COR-L47 (cell line): ENCODE measurements at regions not wholly inside any gene's neighbourhood (a gene's known extent, or its start where the extent isn't known, plus 50 kb on each side); places are given as distances from the start of the nearest gene placed in this dataset.
"Not testable (repeated sequence)": the region's sequence is repeated elsewhere in the genome, so short reads cannot be mapped to it uniquely, and the experiment has no call there.

ENCODE experiments used
- DNase-seq: peaks from one replicate; lab custom pipeline; 2025; lab: John Stamatoyannopoulos, UW

DNA sequence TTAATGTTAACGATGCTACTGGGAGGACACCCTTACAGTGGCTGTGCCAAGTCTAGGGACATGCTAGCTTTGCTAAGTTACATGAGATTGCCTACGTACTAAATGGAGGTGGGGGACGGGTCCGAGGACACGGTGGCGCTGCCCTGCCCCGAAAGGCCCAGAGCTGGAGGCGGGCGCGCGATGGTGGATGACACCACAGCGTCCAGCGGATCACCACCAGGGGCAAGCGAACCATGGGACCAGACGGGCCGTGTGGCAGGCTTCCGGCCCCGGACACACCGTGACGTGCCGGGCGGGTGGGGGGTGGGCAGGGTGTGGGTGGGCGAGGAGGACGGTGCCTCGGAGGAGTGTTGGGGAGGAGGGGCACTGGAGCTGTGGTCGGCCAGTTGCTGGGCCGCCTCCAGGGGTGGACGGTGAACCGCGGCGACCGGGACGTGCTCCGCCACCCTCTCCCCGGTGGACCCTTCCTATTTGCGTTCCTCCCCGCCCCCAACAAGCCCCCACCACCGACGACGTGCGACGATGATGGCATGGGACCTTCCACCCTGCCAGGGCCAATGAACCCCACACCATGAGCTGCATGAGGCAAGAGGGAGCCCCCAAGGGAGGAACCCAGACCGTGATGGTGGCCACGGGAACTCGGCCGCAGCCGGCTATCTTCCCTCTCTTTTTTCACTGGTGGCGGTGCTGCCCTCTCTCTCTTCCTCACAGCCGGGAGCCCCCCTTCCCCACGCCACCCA lies 773.3 kb upstream of the DEFB115 start:
- DNase-seq: no peak

DNA sequence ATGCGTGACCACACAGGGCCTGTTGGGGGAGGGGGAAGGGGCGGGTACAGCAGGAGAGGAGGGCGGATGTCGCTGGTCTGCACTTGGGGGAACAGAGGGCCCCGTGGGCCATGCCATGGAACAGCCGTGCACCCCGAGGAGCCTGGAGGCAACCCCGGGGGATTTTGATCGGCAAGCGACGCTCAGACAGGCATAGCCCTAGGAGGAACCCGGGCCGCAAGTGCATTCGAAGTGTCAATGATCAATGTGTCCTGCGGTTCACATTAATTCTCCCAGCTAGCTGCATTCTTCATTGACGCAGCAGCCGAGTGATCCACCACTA lies 772.8 kb upstream of the DEFB115 start:
- DNase-seq: no peak

DNA sequence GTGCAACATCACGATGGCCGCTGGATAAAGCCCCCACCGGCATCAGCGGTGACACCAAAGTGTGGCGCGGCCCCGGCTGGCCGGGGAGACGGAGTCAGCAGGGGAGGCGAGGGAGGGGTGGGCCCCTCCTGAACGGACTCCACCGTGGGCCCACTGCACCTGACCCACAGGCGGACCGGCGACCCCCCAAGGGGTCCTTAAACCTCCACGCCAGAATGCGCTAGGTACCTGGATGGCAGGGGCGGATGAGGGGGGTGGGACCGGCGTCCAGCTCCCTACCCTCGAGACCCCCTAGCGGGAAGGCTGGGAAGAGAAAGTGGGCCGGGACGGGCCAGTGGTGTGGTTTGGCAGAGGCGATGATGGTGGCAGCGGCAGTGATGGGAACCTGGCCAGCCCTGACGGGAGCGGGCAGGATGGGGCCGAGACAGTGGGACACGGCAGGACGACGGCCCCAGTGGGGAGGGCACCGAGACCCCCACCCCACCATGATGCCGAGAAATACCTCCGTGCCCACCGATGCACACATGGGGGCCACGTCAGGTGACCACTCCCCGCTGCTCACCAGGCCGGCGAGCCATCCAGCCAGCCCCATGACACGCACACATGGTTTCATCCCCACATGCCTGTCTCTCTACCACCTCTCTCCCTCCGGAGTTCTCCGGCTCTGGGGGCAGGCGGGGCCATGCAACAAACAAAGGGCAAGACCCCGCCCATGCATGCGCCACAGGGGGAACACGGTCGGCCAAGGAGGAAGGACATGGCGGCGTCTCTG lies 771.9 kb upstream of the DEFB115 start:
- DNase-seq: no peak

DNA sequence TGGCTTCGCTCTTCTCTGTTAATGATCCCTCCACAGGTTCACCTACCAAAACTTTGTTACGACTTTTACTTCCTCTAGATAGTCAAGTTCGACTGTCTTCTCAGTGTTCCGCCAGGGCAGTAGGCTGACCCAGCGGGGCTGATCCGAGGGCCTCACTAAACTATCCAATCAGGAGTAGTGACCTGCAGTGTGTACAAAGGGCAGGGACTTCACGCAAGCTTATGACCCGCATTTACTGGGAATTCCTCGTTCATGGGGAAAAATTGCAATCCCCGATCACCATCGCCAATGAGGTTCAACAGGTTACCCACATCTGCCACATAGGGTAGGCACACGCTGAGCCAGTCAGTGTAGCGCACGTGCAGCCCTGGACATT lies 771.4 kb upstream of the DEFB115 start:
- DNase-seq: no peak

DNA sequence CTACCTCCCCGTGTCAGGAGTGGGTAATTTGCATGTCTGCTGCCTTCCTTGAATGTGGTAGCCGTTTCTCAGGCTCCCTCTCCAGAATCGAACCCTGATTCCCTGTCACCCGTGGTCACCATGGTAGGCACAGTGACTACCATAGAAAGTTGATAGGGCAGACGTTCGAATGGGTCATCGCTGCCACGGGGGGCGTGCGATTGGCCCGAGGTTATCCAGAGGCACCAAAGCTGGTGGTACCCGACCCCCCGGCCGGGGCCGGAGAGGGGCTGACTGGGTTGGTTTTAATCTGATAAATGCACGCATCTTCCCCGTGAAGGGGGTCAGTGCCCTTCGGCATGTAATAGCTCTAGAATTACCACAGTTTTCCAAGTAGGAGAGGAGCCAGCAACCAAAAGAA lies 770.0 kb upstream of the DEFB115 start:
- DNase-seq: not testable (repeated sequence)

DNA sequence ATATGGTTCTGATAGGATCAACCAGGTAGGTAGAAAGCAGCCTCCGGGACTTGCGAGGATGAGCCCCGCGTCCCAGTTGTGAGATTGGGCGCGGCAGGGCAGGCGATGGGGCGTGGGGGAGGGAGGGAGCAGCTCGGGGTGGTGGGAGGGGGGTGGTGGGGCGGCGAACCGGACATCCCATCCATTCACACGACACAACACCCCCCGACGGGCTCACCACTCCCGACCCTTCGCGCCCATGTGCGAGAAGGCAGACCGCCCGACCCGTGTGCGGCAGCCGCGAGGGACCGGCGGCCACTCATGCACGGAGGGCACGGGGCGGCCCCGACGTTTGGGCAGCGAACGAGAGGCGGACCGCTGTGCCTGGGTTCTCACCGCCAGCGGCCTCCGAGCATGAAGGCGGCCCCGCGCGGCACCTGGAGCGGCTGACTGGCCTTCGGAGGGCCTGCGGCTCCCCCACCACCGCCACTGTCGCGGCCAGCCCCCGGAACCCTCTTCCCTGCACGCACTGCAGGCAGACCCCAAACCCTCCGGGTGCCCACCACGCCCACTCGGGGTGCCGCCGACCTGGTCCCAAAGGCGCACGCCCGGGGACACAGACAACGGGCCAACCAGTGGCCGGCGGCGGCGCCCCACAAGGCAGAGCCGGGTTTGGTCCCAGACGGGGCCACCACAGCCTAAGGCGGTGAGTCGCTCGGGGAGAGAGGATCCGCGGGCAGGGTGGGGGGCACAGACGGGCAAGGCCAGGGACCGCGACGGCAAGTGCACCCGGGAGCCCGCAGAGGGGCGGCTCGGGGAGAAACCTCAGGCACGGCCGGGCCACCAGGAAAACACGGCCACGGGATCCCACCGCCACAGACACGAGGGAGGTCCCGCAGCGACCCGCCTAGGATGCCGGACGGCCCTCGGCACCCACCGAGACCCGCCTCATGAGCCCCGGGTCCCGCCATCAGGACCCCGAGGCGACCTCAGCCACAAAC lies 769.2 kb upstream of the DEFB115 start:
- no peak for DNase-seq

DNA sequence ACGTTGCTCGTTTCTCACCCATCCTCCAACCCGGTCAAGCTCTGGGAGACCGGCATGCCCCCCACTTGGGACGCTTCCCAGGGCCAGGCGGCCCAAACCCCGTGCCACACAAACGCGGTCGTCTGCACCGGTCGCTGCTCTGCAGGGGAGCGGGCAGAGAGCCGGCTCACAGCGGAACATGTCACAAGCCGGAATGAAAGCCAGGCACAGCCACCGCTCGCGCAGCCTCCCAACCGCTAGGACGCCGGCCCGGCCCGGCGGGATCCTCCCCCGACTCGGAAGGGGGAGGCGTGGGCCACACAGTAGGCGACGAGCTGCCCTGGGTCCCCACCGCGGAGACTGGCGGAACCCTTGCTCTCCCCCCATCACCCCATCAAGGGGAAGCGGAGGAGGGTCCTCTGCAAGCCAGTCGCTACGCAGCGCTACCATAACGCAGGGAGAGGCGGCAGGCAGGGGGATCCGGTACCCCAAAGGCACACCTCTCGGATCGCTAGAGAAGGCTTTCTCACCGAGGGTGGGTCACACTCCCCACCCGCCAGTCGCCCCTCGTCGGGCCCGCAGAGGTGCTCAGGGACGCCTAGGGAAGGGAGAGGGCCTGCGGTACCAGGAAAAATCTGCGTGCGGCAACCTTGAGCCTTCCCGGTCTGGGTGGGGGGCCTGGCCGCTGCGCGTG lies 768.4 kb upstream of the DEFB115 start:
- DNase-seq: no peak

DNA sequence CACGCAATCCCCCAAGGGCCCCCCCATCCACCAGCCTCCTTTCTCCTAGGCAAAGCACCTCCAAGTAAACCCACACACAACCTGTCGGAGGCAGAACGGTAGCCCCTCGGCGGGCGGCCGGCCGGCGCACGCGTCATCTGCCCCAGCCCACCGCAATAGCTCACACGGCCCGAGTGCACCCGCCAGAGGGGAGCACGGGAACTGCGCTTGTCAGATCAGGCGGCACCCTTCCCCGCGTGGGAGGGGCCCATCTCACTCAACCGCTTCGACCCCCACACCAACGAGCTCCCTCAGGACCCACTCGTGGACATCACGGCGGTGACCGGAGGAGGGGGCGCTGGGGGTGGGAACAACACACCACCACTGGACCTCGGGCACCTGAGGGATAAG lies 767.9 kb upstream of the DEFB115 start:
- no peak for DNase-seq

DNA sequence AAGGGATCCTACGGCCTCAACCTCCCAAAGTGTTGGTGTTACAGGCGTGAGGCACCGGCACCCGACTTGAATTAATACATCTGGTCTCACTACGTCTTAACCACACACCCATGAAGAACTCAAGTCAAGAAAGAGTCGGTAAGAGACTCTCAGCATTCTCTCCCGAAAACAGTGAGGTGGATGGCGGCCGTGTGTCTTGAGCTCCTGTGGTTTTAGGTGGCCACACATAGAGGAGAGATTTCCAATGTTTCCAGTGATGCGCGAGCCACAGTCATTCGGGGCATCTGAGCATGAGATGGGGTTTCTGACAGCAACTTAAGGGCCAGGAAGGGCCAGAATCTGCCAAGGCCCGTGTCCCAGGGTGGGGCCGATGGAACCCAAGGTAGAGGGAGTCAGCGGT lies 766.4 kb upstream of the DEFB115 start:
- DNase-seq: no peak

DNA sequence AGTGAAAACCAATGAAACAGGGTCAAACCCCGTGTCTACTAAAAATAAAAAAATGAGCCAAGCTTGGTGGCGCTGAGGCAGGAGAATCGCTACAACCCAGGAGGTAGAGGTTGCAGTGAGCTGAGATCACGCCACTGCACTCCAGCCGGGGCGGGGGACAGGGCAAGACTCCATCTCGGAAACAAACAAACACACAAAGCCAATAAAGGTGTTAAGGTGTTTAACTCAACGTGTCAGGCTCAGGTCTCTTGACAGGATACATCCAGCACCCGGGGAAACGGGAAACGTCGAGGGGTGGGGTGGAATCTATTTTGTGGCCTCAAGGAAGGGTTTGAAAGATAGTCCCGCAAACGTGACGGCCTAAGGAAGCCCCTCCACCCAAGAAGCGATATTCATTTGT lies 760.8 kb upstream of the DEFB115 start:
- DNase-seq: not testable (repeated sequence)

DNA sequence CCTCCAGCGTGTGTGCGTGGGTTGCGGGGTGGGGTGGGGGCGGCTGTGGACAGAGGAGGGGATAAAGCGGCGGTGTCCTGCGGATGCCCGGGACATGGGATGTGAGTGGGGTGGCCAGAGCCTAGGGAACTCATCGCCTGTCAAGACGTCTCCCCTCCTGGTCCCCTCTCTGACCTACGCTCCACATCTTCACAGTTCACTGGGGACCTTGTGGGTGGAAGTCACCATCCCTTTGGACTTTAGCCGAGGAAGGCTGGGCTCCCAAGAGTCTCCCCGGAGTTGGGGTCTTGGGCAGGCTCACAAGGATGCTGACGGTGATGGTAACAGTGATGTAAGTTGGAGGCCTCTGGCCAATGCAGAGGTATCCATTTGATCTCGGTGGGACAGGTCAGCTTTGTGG lies 760.3 kb upstream of the DEFB115 start:
- not testable (repeated sequence) for DNase-seq

DNA sequence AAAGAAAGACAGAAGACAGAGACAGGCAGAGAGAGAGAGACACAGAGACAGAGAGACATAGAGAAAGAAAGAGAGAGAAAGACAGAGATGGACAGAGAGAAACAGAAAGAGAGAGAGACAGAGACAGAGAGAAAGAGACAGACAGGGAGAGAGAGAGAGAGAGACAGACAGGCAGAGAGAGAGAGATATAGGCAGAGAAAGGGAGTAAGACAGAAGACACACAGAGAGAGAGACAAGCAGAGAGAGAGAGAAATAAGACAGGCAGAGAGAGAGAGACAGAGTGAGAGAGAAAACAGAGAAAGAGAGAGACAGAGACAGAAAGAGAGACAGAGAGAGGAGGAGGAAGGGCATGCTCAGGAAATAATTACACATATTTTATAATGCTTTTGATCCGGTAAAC lies 758.3 kb upstream of the DEFB115 start:
- no peak for DNase-seq

DNA sequence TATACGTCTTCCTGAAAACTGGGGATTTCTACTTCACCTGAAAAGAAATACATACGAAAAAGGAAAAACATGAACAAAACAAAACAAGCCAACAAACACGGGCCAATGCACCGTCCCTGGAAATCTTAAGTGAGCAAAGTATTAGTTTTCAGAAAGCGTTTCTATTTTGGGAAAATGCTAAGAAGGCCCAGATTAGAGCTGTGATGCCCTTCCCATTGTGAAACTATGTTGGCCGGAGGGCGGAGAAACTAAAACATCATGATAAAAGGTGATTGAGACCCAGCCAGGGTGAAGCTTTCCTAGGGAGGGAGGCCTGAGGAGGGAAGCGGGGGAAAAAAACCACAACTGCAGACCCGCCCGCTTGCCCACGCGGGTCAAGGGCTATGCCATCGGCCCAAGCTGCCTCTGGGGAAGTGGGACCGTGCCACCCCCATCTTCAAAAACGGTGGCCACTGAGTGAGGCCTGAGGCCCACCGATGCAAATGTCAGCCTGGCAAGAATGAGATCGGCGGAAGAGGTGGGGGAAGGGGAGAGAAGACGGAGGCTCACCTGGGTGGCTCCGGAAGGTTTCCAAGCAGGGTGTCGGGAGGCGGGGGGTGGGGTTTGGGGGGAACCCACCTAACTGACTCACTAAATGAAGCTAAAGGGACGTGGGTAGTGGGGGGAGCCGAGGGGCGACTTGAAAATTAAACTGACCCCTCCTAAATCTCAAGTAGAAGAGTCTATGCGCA lies 757.6 kb upstream of the DEFB115 start:
- DNase-seq: not testable (repeated sequence)

DNA sequence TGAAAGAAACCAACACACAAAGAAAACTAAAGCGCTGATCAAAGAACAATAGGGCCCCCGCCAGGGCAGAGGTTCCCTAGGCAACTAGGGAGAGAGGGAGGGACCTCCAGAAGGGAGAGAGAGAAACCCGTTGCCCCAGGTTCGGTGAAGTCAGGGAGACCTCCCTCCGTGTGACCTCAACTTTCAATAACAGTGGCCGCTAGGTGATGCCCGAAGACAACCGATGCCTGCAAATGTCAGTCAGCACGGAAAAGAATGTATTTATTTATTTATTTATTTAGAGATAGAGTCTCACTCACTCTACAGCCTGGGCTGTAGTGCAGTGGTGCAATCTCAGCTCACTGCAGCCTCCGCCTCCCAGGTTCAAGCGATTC lies 757.0 kb upstream of the DEFB115 start:
- not testable (repeated sequence) for DNase-seq

DNA sequence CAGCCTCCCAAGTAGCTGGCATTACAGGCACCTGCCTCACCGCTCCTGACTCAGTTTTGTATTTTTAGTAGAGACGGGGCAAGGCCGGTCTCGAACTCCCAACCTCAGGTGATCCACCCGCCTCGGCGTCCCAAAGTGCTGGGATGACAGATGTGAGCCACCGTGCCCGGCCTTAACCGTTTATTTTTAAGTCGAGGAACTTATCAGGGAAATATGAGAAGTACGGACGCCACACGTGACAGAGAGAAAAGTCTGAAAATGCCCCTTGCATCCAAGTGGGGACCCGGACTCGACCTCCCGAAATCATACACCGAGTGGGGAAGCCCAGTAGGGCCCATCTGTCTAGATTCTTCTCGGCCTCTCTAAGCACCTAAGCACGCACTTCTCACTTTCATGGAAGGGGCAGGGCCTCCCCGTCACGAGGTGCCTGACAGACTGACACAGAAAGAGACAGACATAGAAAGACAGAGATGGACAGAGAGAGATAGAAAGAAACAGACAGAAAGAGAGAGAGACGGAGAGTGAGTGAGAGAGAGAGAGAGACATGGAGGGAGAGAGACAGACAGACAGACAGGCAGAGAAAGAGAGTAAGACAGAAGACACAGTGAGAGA lies 756.5 kb upstream of the DEFB115 start:
- DNase-seq: no peak

DNA sequence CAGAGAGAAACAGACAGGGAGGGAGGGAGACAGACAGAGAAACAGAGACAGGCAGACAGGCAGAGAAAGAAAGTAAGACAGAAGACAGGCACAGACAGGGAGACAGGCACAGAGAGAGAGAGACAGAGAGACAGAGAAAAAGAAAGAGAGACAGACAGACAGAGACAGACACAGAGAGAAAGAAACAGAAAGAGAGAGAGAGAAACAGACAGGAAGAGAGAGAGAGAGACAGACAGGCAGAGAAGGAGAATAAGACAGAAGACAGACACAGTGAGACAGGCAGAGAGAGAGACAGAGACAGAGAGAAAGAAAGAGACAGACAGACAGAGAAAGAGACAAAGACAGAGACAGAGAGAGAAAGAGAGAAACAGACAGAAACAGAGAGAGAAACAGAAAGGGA lies 754.8 kb upstream of the DEFB115 start:
- DNase-seq: no peak

DNA sequence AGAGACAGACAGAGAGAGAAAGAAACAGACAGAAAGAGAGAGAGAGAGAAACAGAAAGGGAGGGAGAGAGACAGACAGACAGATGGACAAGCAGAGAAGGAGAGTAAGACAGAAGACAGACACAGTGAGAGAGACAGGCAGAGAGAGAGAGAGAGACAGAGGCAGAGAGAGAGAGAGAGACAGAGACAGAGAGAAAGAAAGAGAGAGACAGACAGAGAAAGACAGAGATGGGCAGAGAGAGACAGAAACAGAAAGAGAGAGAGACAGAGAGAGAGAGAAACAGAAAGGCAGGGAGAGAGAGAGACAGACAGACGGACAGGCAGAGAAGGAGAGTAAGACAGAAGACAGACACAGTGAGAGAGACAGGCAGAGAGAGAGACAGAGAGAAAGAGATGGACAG lies 754.3 kb upstream of the DEFB115 start:
- DNase-seq: not testable (repeated sequence)

DNA sequence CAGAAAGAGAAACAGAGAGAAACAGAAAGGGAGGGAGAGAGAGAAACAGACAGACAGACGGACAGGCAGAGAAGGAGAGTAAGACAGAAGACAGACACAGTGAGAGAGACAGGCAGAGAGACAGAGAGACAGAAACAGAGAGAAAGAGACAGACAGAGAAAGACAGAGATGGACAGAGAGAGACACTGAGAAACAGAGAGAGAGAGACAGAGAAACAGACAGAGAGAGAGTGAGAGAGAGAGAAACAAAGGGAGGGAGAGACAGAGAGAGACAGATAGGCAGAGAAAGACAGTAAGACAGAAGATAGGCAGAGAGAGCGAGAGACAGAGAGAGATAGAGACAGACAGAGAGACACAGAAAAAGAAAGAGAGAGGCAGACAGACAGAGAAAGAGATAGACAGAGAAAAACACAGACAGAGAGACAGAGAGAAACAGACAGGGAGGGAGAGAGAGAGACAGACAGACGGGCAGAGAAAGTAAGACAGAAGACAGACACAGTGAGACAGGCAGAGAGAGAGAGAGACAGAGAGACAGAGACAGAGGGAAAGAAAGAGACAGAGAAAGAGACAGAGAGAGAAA lies 753.4 kb upstream of the DEFB115 start:
- no peak for DNase-seq

DNA sequence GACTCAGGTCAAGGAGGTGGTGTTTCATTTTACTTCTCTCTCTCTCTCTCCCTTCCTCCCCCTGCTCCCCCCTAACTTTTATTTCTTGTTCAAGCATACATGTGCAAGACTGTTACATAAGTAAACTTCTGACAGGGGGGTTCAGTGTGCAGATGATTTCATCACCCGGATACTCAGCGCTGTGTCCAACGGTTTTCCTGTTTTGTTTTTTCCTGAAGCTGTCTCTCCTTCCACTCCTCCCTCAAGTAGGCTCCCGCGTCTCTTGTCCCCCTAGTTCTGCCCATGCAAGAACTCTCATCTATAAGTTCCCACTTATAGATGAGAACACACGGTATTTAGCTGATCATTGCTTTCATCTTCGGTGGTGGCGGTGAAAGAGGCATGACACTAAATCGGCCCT lies 751.9 kb upstream of the DEFB115 start:
- no peak for DNase-seq

DNA sequence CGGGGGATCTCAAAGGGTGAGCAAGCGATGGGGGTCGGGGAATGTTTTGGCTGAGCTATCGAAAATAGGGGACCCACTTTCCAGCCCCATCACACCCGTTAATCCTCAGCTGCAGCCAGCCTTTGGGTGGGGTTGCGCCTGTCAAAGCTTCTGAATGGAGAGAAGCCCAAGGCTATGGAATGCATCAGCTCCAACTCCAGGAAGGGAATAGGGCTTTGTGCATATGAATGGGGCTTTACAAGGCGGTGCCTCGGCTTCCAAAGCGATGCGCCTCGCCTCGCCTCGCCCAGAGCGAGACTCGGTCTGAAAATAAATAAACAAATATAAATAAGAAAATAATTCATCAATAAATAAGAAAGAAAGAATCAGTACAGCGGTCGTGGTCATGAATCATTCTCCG lies 751.4 kb upstream of the DEFB115 start:
- DNase-seq: no peak

DNA sequence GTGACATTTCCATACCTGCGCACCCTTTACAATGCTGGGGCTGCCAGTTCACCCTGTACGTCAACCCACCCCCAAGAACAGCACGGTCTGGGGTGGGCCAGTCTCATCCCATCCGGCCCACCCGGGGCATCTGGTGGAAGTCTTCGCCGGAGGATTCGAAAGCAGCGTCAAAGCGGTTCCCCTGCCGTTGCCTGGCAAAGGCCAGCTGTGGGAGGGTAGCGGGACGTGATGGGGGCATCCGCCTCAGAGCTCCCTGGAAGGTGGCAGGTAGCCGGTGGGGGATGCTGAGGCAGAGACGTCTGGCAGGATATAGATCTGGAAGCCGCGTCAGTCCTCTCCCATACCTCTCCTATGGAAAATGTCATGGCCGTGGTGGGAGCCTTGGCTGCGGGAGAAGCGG lies 749.1 kb upstream of the DEFB115 start:
- DNase-seq: not testable (repeated sequence)
